Brain microvascular endothelial cell (primary cell): ENCODE measurements at regions not wholly inside any gene's neighbourhood (a gene's known extent, or its start where the extent isn't known, plus 50 kb on each side); places are given as distances from the start of the nearest gene placed in this dataset.

Experiments used
- DNase-seq: peaks from one replicate; pipeline ENCODE4 v3.0.0-alpha.2; 2020
- H3K27ac ChIP-seq: fragments of 250-450 bp; sonication (Bioruptor Pico); 2 replicates; pipeline ENCODE4 v1.5.1; 2020; ENCODE audit warnings: mild to moderate bottlenecking, moderate library complexity
- H3K27me3 ChIP-seq: fragments of 250-450 bp; sonication (Bioruptor Pico); replicated peaks from 2 replicates; pipeline ENCODE4 v1.5.1; 2020; ENCODE audit warnings: mild to moderate bottlenecking
- H3K36me3 ChIP-seq: fragments of 250-450 bp; sonication (Bioruptor Pico); replicated peaks from 2 replicates; pipeline ENCODE4 v1.5.1; 2020; ENCODE audit warnings: mild to moderate bottlenecking
- H3K4me3 ChIP-seq: 2 replicates; pipeline ENCODE4 v1.5.1; 2011; ENCODE audit warnings: low read depth, mild to moderate bottlenecking, control low read depth, low read length, moderate library complexity
- in situ Hi-C: cut with HindIII; loops from 2 replicates; pipeline ENCODE4 v1.10.0; 2017; ENCODE audit warnings: low sequenced_read_pairs, low pct_ligation_motif_present
- TF ChIP-seq, protein P1 (sequence below): IDR thresholded peaks from 2 replicates; pipeline ENCODE4 v1.5.1; 2011; ENCODE audit warnings: low read depth, mild to moderate bottlenecking, moderate library complexity, low read length, control low read depth, inconsistent platforms; ENCODE audit errors: missing control alignments

DNA sequence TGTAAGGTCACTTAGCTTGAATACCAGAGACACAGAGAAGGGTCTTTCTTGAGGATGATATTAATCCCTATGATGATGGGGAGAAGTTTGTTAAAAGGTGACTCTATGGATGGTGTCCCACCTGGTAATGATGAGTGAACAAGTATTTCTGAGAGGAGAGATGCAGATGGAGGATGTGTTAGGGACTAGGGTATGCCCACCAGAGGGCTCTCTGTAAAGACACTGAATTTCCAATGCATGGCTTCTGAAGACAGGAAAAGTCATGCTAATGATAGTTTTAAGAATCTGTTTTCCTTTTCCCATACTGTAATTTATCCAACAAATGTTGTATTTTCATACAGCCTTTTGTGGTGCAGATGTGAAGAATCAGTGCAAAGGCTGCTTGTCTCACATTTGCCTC, 1250.9 kb upstream of the CELF2 start:
- in situ Hi-C loops = no loop called here
- TF ChIP-seq, protein P1, sequence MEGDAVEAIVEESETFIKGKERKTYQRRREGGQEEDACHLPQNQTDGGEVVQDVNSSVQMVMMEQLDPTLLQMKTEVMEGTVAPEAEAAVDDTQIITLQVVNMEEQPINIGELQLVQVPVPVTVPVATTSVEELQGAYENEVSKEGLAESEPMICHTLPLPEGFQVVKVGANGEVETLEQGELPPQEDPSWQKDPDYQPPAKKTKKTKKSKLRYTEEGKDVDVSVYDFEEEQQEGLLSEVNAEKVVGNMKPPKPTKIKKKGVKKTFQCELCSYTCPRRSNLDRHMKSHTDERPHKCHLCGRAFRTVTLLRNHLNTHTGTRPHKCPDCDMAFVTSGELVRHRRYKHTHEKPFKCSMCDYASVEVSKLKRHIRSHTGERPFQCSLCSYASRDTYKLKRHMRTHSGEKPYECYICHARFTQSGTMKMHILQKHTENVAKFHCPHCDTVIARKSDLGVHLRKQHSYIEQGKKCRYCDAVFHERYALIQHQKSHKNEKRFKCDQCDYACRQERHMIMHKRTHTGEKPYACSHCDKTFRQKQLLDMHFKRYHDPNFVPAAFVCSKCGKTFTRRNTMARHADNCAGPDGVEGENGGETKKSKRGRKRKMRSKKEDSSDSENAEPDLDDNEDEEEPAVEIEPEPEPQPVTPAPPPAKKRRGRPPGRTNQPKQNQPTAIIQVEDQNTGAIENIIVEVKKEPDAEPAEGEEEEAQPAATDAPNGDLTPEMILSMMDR = peak; percentile 38
- no peak for DNase-seq
- no peaks in the 10 kb centered on the region for H3K27me3 ChIP-seq
- no peaks in the 10 kb centered on the region for H3K36me3 ChIP-seq
- no peak overlapping the region for H3K4me3 ChIP-seq
- H3K27ac ChIP-seq = no peak overlapping the region

DNA sequence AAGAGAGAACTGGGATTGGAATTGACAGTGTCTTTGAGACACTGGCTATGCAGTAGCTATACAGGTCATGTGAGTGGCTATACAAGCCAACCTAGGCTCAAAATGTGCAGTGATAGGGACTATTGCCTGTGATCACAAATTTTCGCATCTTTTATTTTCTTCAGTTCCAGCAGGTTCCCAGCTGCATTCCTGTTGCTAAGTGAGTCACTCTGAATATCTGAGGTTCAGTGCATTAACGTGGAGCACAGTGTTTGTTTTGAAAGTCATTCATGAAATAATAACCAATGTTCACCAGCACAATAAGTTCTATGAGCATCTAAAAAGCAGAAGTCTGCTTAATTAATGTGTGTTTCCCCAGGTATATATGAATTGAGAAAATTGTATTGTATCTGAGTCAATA, 1236.0 kb upstream of the CELF2 start:
- in situ Hi-C loops = no loop called here
- DNase-seq = peak; percentile 71
- no peak overlapping the region for H3K27ac ChIP-seq
- TF ChIP-seq, protein P1 = no peak
- no peaks in the 10 kb centered on the region for H3K36me3 ChIP-seq
- H3K4me3 ChIP-seq = no peak overlapping the region
- H3K27me3 ChIP-seq = no peaks in the 10 kb centered on the region

DNA sequence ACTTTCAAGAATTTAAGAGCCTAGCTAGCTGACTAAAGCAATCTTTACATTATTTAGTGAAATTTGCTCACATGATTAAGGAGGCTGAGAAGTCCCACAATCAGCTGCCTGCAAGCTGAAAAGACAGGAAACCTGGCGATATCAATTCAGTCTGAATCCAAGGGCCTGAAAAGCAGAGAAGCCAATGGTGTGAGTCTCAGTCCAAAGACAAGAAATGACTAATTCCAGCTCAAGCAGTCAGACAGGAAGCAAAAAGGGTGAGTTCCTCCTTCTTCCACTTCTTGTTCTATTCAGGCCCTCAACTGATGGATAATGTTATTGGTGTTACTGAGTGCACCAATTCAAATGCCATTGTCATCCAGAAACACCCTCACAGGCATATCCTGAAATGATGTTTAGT, 1231.6 kb upstream of the CELF2 start:
- TF ChIP-seq, protein P1 = no peak
- Histone ChIP-seq H3K27ac (peak overlapping the region; percentile 62), H3K36me3 (no peaks in the 10 kb centered on the region), H3K4me3 (no peak overlapping the region), H3K27me3 (no peaks in the 10 kb centered on the region)
- peak; percentile 78 for DNase-seq
- in situ Hi-C loops = no loop called here

DNA sequence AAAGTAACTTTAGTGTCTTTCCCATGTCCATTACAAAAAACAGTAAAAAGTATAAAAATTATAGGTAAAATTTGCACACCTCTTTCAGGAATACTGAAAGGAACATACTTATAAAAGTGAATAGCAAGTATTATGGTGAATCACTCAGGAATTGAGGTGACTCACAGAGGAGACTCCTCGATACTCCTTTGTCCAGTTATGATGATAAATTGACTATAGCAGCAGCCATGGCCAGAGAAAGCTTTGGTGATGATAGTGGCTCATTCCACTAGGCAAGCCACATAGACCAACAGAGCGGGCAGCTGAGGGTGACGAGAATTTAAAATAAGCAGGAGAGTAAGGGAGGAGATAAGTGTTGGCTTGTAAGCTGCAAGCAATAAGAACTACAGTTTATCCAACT, 1231.1 kb upstream of the CELF2 start:
- H3K27me3 ChIP-seq = no peaks in the 10 kb centered on the region
- in situ Hi-C loops = no loop called here
- TF ChIP-seq, protein P1 = no peak
- DNase-seq = peak; percentile 64
- peak overlapping the region; percentile 62 for H3K27ac ChIP-seq
- H3K36me3 ChIP-seq = no peaks in the 10 kb centered on the region
- H3K4me3 ChIP-seq = no peak overlapping the region

DNA sequence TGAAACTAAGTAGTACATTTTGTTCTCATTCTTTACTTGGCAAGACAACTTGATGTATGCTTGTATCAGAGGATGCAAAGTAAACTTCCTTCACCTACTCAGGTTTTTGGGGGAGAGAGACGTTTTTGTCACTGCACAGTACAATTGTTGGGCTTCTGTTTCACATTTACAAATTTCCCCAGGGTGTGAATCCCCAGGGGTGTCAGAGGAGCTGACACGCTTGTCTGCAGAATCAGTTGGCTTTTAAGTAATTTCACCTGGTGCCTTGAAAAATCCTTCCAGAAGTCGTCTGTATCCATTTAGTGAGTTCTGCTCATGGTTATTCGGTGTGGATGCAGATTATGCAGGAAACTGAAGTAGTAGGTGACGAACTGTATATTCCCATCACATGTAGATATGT, 1227.7 kb upstream of the CELF2 start:
- in situ Hi-C loops = no loop called here
- Histone ChIP-seq H3K27me3 (no peaks in the 10 kb centered on the region), H3K36me3 (no peaks in the 10 kb centered on the region), H3K27ac (no peak overlapping the region), H3K4me3 (no peak overlapping the region)
- TF ChIP-seq, protein P1 = no peak
- no peak for DNase-seq

DNA sequence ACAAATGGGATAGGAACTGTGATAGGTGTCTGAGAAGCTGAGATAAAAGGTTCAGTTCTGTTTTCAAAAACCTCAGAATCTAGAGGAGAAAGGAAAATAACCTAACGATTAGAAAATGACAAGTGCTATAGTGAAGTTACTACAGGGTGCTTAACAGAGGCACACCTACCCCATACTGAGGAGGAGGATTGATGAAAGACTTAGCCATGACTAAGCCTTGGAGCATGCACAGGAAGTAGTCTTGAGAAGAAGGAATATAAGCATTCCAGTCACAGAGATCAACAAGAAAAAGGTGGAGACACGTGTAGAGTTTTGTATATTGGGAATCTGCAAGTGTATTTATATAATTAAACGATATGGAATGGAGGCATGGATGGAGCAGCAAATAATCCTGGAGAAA, 1225.5 kb upstream of the CELF2 start:
- in situ Hi-C loops = no loop called here
- no peak overlapping the region for H3K27ac ChIP-seq
- H3K4me3 ChIP-seq = no peak overlapping the region
- H3K27me3 ChIP-seq = no peaks in the 10 kb centered on the region
- DNase-seq = peak; percentile 33
- no peaks in the 10 kb centered on the region for H3K36me3 ChIP-seq
- TF ChIP-seq, protein P1 = no peak
